CD8-positive, alpha-beta memory T cell (primary cell): ENCODE measurements at regions not wholly inside any gene's neighbourhood (a gene's known extent, or its start where the extent isn't known, plus 50 kb on each side); places are given as distances from the start of the nearest gene placed in this dataset.
"Not testable (repeated sequence)": the region's sequence is repeated elsewhere in the genome, so short reads cannot be mapped to it uniquely, and the experiment has no call there.

Experiments
- CTCF ChIA-PET: fragments of 350-600 bp; sonication (Branson Sonifier 250); formaldehyde crosslinking; loops from one replicate; lab custom pipeline; 2021; ENCODE audit warnings: antibody characterized with exemption; lab: Charles Lee
- POLR2A ChIA-PET: fragments of 350-600 bp; sonication (Branson Sonifier 250); formaldehyde crosslinking; loops from one replicate; lab custom pipeline; 2021; ENCODE audit warnings: antibody characterized with exemption; lab: Charles Lee
- DNase-seq, 5 donors: peaks; one replicate each; pipeline versions ENCODE4 v3.0.0 to v3.0.0-alpha.2; 2020 to 2022; ENCODE audit warnings: mixed read lengths in 1 of 5
- H3K27ac ChIP-seq: one replicate; pipeline ENCODE4 v1.7.0; 2013; ENCODE audit warnings: low read depth, mild to moderate bottlenecking, low read length, moderate library complexity
- H3K27me3 ChIP-seq: 2 replicates; pipeline ENCODE4 v1.7.0; 2013; ENCODE audit warnings: low read length, mild to moderate bottlenecking; ENCODE audit not compliant: insufficient read depth, poor library complexity, severe bottlenecking
- H3K36me3 ChIP-seq: 2 replicates; pipeline ENCODE4 v1.7.0; 2013; ENCODE audit warnings: mild to moderate bottlenecking, low read length, moderate library complexity; ENCODE audit not compliant: insufficient read depth
- H3K4me1 ChIP-seq: 2 replicates; pipeline ENCODE4 v1.7.0; 2013; ENCODE audit warnings: mild to moderate bottlenecking, low read length, moderate library complexity; ENCODE audit not compliant: insufficient read depth
- H3K4me3 ChIP-seq: 2 replicates; pipeline ENCODE4 v1.7.0; 2013; ENCODE audit warnings: mild to moderate bottlenecking, low read length
- H3K9me3 ChIP-seq: 2 replicates; pipeline ENCODE4 v1.7.0; 2013; ENCODE audit warnings: mild to moderate bottlenecking, low read length
- H3K27ac Mint-ChIP-seq, 8 donors: one replicate each; pipeline ENCODE4 v1.8.0; 2020 to 2021; ENCODE audit warnings: mixed read lengths in 8 of 8, mild to moderate bottlenecking in 6 of 8, inconsistent platforms in 3 of 8, moderate library complexity in 3 of 8
- H3K27me3 Mint-ChIP-seq, 2 donors: one replicate each; pipeline ENCODE4 v1.8.0; 2020 to 2021; ENCODE audit warnings: mixed read lengths in 2 of 2, mild to moderate bottlenecking in 1 of 2, moderate library complexity in 1 of 2
- H3K36me3 Mint-ChIP-seq, 3 donors: one replicate each; pipeline ENCODE4 v1.8.0; 2020 to 2021; ENCODE audit warnings: mixed read lengths in 3 of 3, inconsistent platforms in 1 of 3, mild to moderate bottlenecking in 1 of 3
- H3K4me1 Mint-ChIP-seq, 3 donors: one replicate each; pipeline ENCODE4 v1.8.0; 2020 to 2021; ENCODE audit warnings: mixed read lengths in 3 of 3, inconsistent platforms in 1 of 3, mild to moderate bottlenecking in 1 of 3
- H3K4me3 Mint-ChIP-seq, 7 donors: one replicate each; pipeline ENCODE4 v1.8.0; 2020 to 2021; ENCODE audit warnings: mixed read lengths in 7 of 7, mild to moderate bottlenecking in 6 of 7, moderate library complexity in 4 of 7, inconsistent platforms in 2 of 7
- H3K9me3 Mint-ChIP-seq, 5 donors: one replicate each; pipeline ENCODE4 v1.8.0; 2020 to 2022; ENCODE audit warnings: mixed read lengths in 5 of 5, mild to moderate bottlenecking in 3 of 5, moderate library complexity in 2 of 5, inconsistent platforms in 1 of 5

DNA sequence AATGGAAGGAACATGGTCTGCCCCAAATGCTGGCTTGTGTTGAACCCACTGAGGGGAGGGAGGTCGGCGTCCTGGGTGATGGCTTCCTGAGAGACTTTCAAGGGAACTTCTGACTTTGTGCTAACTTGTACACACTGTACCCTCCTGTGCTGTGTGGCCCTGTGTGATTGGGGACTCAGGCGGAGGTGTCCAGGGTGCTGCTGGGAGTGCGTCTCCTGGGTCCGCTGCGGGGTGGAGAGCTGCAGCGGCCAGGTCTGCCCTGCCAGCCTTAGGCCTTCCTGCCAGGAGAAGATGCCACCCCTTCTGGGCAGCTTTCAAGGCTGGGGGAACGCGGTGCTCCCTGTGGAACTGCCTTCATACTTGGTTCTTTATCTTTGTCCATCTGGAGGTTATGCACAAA, 170.1 kb downstream of the URI1 start:
- Mint-ChIP-seq H3K4me1 (no peaks in the 10 kb centered on the region), H3K4me3 (no peak overlapping the region), H3K27ac (no peak overlapping the region), H3K27me3 (peaks cover 4 to 19% of the 10 kb centered on the region in 2 donors), H3K36me3 (no peaks in the 10 kb centered on the region), H3K9me3 (no peaks in the 10 kb centered on the region)
- H3K36me3 ChIP-seq = no peaks in the 10 kb centered on the region
- no peak overlapping the region for H3K4me3 ChIP-seq
- CTCF ChIA-PET = no interaction called here
- no peaks in the 10 kb centered on the region for H3K9me3 ChIP-seq
- POLR2A ChIA-PET = no interaction called here
- no peak for DNase-seq
- H3K27ac ChIP-seq = no peak overlapping the region
- no peaks in the 10 kb centered on the region for H3K4me1 ChIP-seq
- no peaks in the 10 kb centered on the region for H3K27me3 ChIP-seq

DNA sequence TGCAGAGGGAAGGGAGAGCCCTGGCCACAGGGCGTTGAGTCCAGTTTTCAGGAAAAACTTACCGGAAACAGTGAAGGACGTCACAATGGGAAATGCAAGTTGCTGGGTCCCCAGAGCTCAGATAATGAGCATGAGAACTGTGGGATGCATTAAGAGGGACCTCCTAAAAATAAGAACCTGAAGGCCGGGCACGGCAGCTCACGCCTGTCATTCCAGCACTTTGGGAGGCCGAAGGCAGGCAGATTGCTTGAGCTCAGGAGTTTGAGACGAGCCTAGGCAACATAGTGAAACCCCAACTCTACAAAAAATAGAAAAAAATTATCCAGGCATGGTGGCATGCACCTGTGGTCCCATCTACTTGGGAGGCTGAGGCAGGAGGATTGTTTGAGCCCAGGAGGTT, 170.6 kb downstream of the URI1 start:
- Histone ChIP-seq H3K4me3 (no peak overlapping the region), H3K4me1 (no peaks in the 10 kb centered on the region), H3K9me3 (no peaks in the 10 kb centered on the region), H3K27me3 (no peaks in the 10 kb centered on the region), H3K27ac (no peak overlapping the region), H3K36me3 (no peaks in the 10 kb centered on the region)
- H3K27ac Mint-ChIP-seq = no peak overlapping the region
- H3K4me3 Mint-ChIP-seq = no peak overlapping the region
- POLR2A ChIA-PET = no interaction called here
- DNase-seq = no peak
- no peaks in the 10 kb centered on the region for H3K36me3 Mint-ChIP-seq
- no peaks in the 10 kb centered on the region for H3K9me3 Mint-ChIP-seq
- H3K27me3 Mint-ChIP-seq = peaks cover 4 to 17% of the 10 kb centered on the region in 2 donors
- CTCF ChIA-PET = no interaction called here
- no peaks in the 10 kb centered on the region for H3K4me1 Mint-ChIP-seq

- no peak overlapping the region for H3K27ac Mint-ChIP-seq
- H3K4me1 Mint-ChIP-seq = no peaks in the 10 kb centered on the region
- Histone ChIP-seq H3K4me3 (no peak overlapping the region), H3K4me1 (no peaks in the 10 kb centered on the region), H3K9me3 (no peaks in the 10 kb centered on the region), H3K27me3 (no peaks in the 10 kb centered on the region), H3K27ac (no peak overlapping the region), H3K36me3 (no peaks in the 10 kb centered on the region)
- H3K36me3 Mint-ChIP-seq = no peaks in the 10 kb centered on the region
- no peak for DNase-seq
- ChIA-PET CTCF (no interaction called here), POLR2A (no interaction called here)
- no peaks in the 10 kb centered on the region for H3K9me3 Mint-ChIP-seq
- H3K27me3 Mint-ChIP-seq = peaks cover 4 to 15% of the 10 kb centered on the region in 2 donors
- no peak overlapping the region for H3K4me3 Mint-ChIP-seq
Measured at GRCh38 chr19:30113186-30113585, 171.1 kb downstream of the URI1 start.

GRCh38 chr19:30114095-30114494, 172.1 kb downstream of the URI1 start:
- CTCF ChIA-PET, H3K36me3 Mint-ChIP-seq, H3K9me3 Mint-ChIP-seq, H3K27me3 ChIP-seq, H3K27ac Mint-ChIP-seq, H3K4me1 ChIP-seq, DNase-seq, H3K4me3 Mint-ChIP-seq, H3K36me3 ChIP-seq, H3K9me3 ChIP-seq, H3K4me1 Mint-ChIP-seq, POLR2A ChIA-PET, H3K4me3 ChIP-seq, H3K27ac ChIP-seq: not testable (repeated sequence)
- H3K27me3 Mint-ChIP-seq = peaks cover 6 to 15% of the 10 kb centered on the region in 2 donors

DNA sequence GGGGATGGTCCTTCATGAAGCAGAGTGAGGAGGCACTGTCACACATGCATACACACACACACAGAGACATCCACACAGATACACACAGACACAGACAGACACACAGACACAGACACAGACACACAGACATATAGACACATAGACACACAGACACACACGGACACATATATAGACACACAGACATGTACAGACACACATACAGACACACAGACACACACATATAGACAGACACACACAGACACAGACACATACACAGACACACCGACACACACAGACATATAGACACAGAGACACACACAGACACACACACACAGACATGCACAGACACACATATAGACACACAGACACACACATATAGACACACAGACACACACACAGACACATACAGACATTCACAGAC, 173.9 kb downstream of the URI1 start:
- ChIA-PET POLR2A (no interaction called here), CTCF (no interaction called here)
- H3K36me3 Mint-ChIP-seq = no peaks in the 10 kb centered on the region
- H3K4me3 ChIP-seq = no peak overlapping the region
- H3K27me3 Mint-ChIP-seq = peaks cover 3 to 13% of the 10 kb centered on the region in 2 donors
- no peak overlapping the region for H3K27ac Mint-ChIP-seq
- no peak overlapping the region for H3K27ac ChIP-seq
- H3K36me3 ChIP-seq = no peaks in the 10 kb centered on the region
- H3K9me3 ChIP-seq = no peaks in the 10 kb centered on the region
- DNase-seq = no peak
- H3K4me1 Mint-ChIP-seq = no peaks in the 10 kb centered on the region
- no peak overlapping the region for H3K4me3 Mint-ChIP-seq
- H3K4me1 ChIP-seq = no peaks in the 10 kb centered on the region
- H3K9me3 Mint-ChIP-seq = no peaks in the 10 kb centered on the region
- H3K27me3 ChIP-seq = no peaks in the 10 kb centered on the region

DNA sequence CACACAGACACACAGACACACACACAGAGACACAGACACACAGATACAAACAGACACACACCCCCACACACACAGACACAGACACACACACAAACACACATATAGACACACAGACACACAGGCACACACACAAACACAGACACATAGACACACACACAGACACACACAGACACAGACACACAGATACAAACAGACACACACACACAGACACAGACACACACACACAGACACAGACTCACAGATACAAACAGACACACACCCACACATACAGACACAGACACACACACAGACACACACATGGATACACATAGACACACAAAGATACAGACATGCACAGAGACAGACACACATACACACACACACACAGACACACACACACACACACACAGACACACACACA, 174.5 kb downstream of the URI1 start:
- ChIA-PET CTCF (no interaction called here), POLR2A (no interaction called here)
- H3K4me3 Mint-ChIP-seq = no peak overlapping the region
- no peaks in the 10 kb centered on the region for H3K36me3 ChIP-seq
- H3K4me1 Mint-ChIP-seq = no peaks in the 10 kb centered on the region
- H3K9me3 Mint-ChIP-seq = no peaks in the 10 kb centered on the region
- H3K27ac Mint-ChIP-seq = no peak overlapping the region
- no peak overlapping the region for H3K4me3 ChIP-seq
- H3K27me3 Mint-ChIP-seq = peaks cover 5 to 18% of the 10 kb centered on the region in 2 donors
- H3K36me3 Mint-ChIP-seq = no peaks in the 10 kb centered on the region
- no peak for DNase-seq
- H3K27me3 ChIP-seq = no peaks in the 10 kb centered on the region
- H3K4me1 ChIP-seq = no peaks in the 10 kb centered on the region
- no peaks in the 10 kb centered on the region for H3K9me3 ChIP-seq
- no peak overlapping the region for H3K27ac ChIP-seq

DNA sequence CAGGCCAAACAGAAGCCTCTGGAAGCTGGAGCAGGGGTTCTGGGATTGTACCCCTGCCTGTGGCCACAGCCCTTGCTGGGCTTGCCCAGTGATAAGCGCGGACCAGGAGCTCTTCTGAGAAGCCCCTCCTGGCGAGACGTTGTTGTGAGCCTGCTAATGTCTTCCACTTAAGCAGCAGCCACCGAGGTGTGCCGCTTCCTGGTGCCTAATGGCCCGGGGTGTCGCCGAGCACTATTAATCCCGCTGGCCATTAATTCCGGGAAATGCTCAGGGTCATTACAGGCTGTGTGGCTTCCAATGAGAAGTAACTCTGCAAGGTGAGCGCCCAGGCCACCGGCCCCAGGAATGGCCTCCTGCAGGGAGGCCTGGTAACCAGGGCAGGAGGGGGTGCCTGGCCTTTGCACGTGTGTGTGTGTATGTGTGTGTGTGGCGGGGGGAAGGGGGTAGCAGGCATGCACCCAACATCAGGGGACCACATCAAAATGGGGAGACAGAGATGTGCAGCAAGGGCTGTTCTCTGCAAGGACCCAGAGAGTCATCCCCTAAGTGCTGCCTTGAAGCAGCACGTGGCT, 175.0 kb downstream of the URI1 start:
- Mint-ChIP-seq H3K27me3 (peaks cover 5 to 23% of the 10 kb centered on the region in 2 donors), H3K36me3 (no peaks in the 10 kb centered on the region), H3K27ac (no peak overlapping the region), H3K4me1 (no peaks in the 10 kb centered on the region), H3K4me3 (no peak overlapping the region), H3K9me3 (no peaks in the 10 kb centered on the region)
- Histone ChIP-seq H3K4me3 (no peak overlapping the region), H3K36me3 (no peaks in the 10 kb centered on the region), H3K9me3 (no peaks in the 10 kb centered on the region), H3K4me1 (no peaks in the 10 kb centered on the region), H3K27ac (no peak overlapping the region), H3K27me3 (no peaks in the 10 kb centered on the region)
- POLR2A ChIA-PET = no interaction called here
- no peak for DNase-seq
- CTCF ChIA-PET = no interaction called here

- Histone ChIP-seq H3K4me3 (no peak overlapping the region), H3K4me1 (no peaks in the 10 kb centered on the region), H3K27me3 (no peaks in the 10 kb centered on the region), H3K9me3 (no peaks in the 10 kb centered on the region), H3K27ac (no peak overlapping the region), H3K36me3 (no peaks in the 10 kb centered on the region)
- no peaks in the 10 kb centered on the region for H3K9me3 Mint-ChIP-seq
- H3K36me3 Mint-ChIP-seq = no peaks in the 10 kb centered on the region
- H3K4me1 Mint-ChIP-seq = no peaks in the 10 kb centered on the region
- H3K27ac Mint-ChIP-seq = no peak overlapping the region
- CTCF ChIA-PET = no interaction called here
- DNase-seq = no peak
- H3K4me3 Mint-ChIP-seq = no peak overlapping the region
- POLR2A ChIA-PET = no interaction called here
- H3K27me3 Mint-ChIP-seq = peaks cover 8 to 26% of the 10 kb centered on the region in 2 donors
Measured at GRCh38 chr19:30117636-30118145, 175.7 kb downstream of the URI1 start.

DNA sequence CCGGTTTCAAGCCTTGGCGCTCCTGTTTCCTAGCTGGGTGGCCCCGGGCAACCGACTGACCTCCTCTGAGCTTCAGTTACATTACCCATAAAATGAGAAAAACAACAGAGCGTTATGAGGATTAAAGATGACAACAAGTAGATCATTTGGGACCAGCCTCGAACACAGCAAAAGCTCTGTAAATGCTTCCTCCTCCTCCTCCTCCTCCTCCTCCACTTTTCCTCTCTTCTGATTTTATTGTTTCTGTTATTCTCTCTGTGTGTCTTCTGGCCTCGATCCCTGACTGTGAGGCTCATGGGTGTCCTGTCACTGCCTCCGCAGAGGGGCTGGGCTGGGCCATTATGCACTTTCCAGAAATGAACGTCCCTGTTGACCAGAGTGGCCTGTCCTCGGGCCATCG, 176.2 kb downstream of the URI1 start:
- H3K27ac Mint-ChIP-seq = no peak overlapping the region
- H3K27ac ChIP-seq = no peak overlapping the region
- no peaks in the 10 kb centered on the region for H3K9me3 ChIP-seq
- no peak overlapping the region for H3K4me3 ChIP-seq
- H3K4me1 Mint-ChIP-seq = no peaks in the 10 kb centered on the region
- no peaks in the 10 kb centered on the region for H3K27me3 ChIP-seq
- CTCF ChIA-PET = no interaction called here
- POLR2A ChIA-PET = no interaction called here
- H3K27me3 Mint-ChIP-seq = peaks cover 9 to 28% of the 10 kb centered on the region in 2 donors
- H3K4me3 Mint-ChIP-seq = no peak overlapping the region
- no peaks in the 10 kb centered on the region for H3K9me3 Mint-ChIP-seq
- DNase-seq = no peak
- no peaks in the 10 kb centered on the region for H3K4me1 ChIP-seq
- H3K36me3 Mint-ChIP-seq = no peaks in the 10 kb centered on the region
- H3K36me3 ChIP-seq = no peaks in the 10 kb centered on the region
